Retinal pigment epithelial cell (primary cell): ENCODE measurements at regions not wholly inside any gene's neighbourhood (a gene's known extent, or its start where the extent isn't known, plus 50 kb on each side); places are given as distances from the start of the nearest gene placed in this dataset.

Experiments used
- DNase-seq: peaks from one replicate; pipeline ENCODE4 v3.0.0-alpha.2; 2010; ENCODE audit warnings: low read depth
- H3K4me3 ChIP-seq: 2 replicates; pipeline ENCODE4 v1.5.1; 2011; ENCODE audit warnings: mild to moderate bottlenecking, low read length, control low read depth, moderate library complexity
- CTCF ChIP-seq: conservative IDR thresholded peaks from 2 replicates; pipeline ENCODE4 v1.5.1; 2011; ENCODE audit warnings: low read depth, low read length, control low read depth, inconsistent platforms

GRCh38 chr3:145134738-145135137 is 1026.2 kb downstream of the PLOD2 start:
- H3K4me3 ChIP-seq, result no peak overlapping the region
- DNase-seq, result no peak
- TF ChIP-seq CTCF, result no peak

- no peak for TF ChIP-seq CTCF
- H3K4me3 ChIP-seq, result no peak overlapping the region
- no peak for DNase-seq
Observed at GRCh38 chr3:145144361-145144760, 1016.6 kb downstream of the PLOD2 start.

- TF ChIP-seq CTCF, result no peak
- DNase-seq, result no peak
- no peak overlapping the region for H3K4me3 ChIP-seq
Observed at GRCh38 chr3:145145461-145145860, 1015.5 kb downstream of the PLOD2 start.

GRCh38 chr3:145159640-145160039 is 1001.3 kb downstream of the PLOD2 start:
- DNase-seq, result no peak
- TF ChIP-seq CTCF, result no peak
- H3K4me3 ChIP-seq, result no peak overlapping the region

- H3K4me3 ChIP-seq, result no peak overlapping the region
- TF ChIP-seq CTCF, result no peak
- no peak for DNase-seq
Observed at GRCh38 chr3:145170121-145170520, 990.9 kb downstream of the PLOD2 start.

GRCh38 chr3:145175626-145176025 is 985.4 kb downstream of the PLOD2 start:
- no peak for TF ChIP-seq CTCF

GRCh38 chr3:145176907-145177306 is 984.1 kb downstream of the PLOD2 start:
- H3K4me3 ChIP-seq, result no peak overlapping the region
- TF ChIP-seq CTCF, result no peak
- DNase-seq, result no peak

More at GRCh38 chr3:145175626-145176025, 985.4 kb downstream of the PLOD2 start:
- no peak overlapping the region for H3K4me3 ChIP-seq
- DNase-seq, result no peak
